Common myeloid progenitor, CD34-positive (primary cell): ENCODE measurements at regions not wholly inside any gene's neighbourhood (a gene's known extent, or its start where the extent isn't known, plus 50 kb on each side); places are given as distances from the start of the nearest gene placed in this dataset.

ENCODE experiments used
- CTCF ChIA-PET: fragments of 350-600 bp; sonication (Branson Sonifier 250); formaldehyde crosslinking; loops from one replicate; lab custom pipeline; 2021; ENCODE audit warnings: antibody characterized with exemption; lab: Charles Lee
- POLR2A ChIA-PET: fragments of 350-600 bp; sonication (Branson Sonifier 250); formaldehyde crosslinking; loops from one replicate; lab custom pipeline; 2021; ENCODE audit warnings: antibody characterized with exemption; lab: Charles Lee
- DNase-seq, 3 donors: peaks; one replicate each; pipeline versions ENCODE4 v3.0.0 to v3.0.0-alpha.2; 2013
- H3K27ac ChIP-seq, 2 experiments: 1 replicate in 1 of 2; 2 replicates in 1 of 2; pipeline ENCODE4 v1.7.0; 2013; ENCODE audit warnings: inconsistent platforms in 2 of 2, low read length in 2 of 2, mild to moderate bottlenecking in 2 of 2, low read depth in 1 of 2, moderate library complexity in 1 of 2; ENCODE audit not compliant: severe bottlenecking in 2 of 2, insufficient read depth in 1 of 2, poor library complexity in 1 of 2
- H3K27me3 ChIP-seq, 5 experiments: replicated peaks in 2 of 5; 1 replicate in 3 of 5; 2 replicates in 2 of 5; pipeline versions ENCODE4 v1.6.1 to v1.7.0; 2013; ENCODE audit warnings: low read length in 4 of 5, mild to moderate bottlenecking in 2 of 5, moderate library complexity in 2 of 5, inconsistent platforms in 1 of 5; ENCODE audit not compliant: insufficient read depth in 5 of 5, control insufficient read depth in 4 of 5
- H3K36me3 ChIP-seq, 4 experiments: 1 replicate in 2 of 4; 2 replicates in 2 of 4; pipeline versions ENCODE4 v1.6.1 to v1.7.0; 2013; ENCODE audit warnings: low read length in 3 of 4, control low read depth in 1 of 4, mild to moderate bottlenecking in 1 of 4; ENCODE audit not compliant: control insufficient read depth in 4 of 4, insufficient read depth in 4 of 4
- H3K4me1 ChIP-seq, 4 experiments: 1 replicate in 3 of 4; 2 replicates in 1 of 4; pipeline versions ENCODE4 v1.6.1 to v1.7.1; 2013; ENCODE audit warnings: low read length in 3 of 4, mild to moderate bottlenecking in 3 of 4, control low read depth in 1 of 4, inconsistent platforms in 1 of 4, moderate library complexity in 1 of 4; ENCODE audit not compliant: control insufficient read depth in 4 of 4, insufficient read depth in 4 of 4; ENCODE audit errors: control extremely low read depth in 1 of 4
- H3K4me3 ChIP-seq, 7 experiments: 1 replicate in 4 of 7; 2 replicates in 3 of 7; pipeline versions ENCODE4 v1.5.1 to v1.7.0; 2013; ENCODE audit warnings: mild to moderate bottlenecking in 7 of 7, low read length in 6 of 7, moderate library complexity in 6 of 7, inconsistent platforms in 2 of 7, low read depth in 2 of 7, control low read depth in 1 of 7; ENCODE audit not compliant: insufficient read depth in 4 of 7, control insufficient read depth in 1 of 7; ENCODE audit errors: extremely low read depth in 1 of 7
- H3K9me3 ChIP-seq, 5 experiments: 1 replicate in 4 of 5; 2 replicates in 1 of 5; pipeline versions ENCODE4 v1.6.1 to v1.7.1; 2013; ENCODE audit warnings: low read length in 4 of 5, mild to moderate bottlenecking in 2 of 5, inconsistent platforms in 1 of 5, low read depth in 1 of 5, moderate library complexity in 1 of 5; ENCODE audit not compliant: control insufficient read depth in 4 of 5, insufficient read depth in 2 of 5; ENCODE audit errors: control extremely low read depth in 1 of 5
- WGBS: methylation state at CpG from one replicate; pipeline ENCODE4 v1.1.5; 2013; ENCODE audit not compliant: insufficient coverage; 5-methylcytosine and 5-hydroxymethylcytosine counted together

DNA sequence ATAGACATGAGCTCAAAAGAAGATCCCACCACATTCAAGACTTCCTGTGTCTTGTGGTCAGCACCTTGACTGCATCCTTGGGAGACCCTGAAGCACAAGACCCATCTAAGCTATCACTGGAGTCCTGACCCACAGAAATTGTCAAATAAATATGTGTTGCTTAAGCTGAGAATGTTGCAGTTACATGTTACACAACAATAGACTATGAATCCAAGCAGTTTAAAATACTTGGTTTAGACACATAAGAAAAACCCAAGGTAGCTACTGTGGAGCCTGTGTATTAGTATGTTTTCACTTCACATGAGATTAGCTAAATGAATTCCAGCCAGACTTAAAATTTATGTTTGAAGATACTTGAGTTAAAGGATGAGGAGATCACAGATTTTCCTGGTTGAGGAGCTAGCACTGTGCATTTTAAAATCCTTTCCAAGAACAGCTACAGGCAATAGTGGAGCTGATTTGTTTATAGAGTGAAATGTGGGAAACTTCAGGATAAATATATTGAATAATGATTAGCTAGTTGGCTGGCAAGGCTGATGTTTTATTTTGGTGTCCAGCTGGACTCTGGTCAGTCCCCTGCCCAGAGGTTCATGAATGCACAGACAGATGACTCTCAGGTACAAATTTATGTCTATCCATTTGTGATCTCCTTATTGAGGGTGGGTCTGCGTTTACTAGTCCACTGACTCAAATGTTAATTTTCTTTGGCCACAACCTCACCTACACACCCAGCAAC, 1527.7 kb downstream of the NLGN4Y start:
- no peak overlapping the region for H3K27ac ChIP-seq
- CTCF ChIA-PET = no interaction called here
- DNase-seq = no peak
- no peaks in the 10 kb centered on the region for H3K9me3 ChIP-seq
- WGBS = no CpG with 5 or more reads among the region's 1 CpG
- POLR2A ChIA-PET = no interaction called here
- H3K4me3 ChIP-seq = no peak overlapping the region
- H3K36me3 ChIP-seq = no peaks in the 10 kb centered on the region
- H3K27me3 ChIP-seq = no peaks in the 10 kb centered on the region
- H3K4me1 ChIP-seq = no peaks in the 10 kb centered on the region

DNA sequence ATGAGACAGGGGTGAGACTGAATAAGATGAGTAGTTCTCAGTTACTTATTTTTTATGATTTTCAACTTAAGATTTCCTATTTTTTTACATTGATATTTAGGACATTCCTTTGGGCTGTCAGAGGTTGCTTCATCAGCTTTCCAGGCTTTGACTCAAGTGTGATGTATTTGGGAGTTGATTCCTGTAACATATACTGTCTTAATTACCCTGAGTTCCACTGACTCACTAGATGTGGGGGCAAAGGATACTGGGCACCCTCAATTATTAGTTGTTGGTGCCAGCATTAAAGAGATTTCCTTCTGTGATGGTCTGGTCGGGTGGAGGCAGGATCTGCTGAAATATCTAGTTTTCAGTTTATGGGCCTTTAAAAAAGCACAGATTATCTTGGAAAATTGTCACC, 1535.8 kb downstream of the NLGN4Y start:
- POLR2A ChIA-PET = no interaction called here
- H3K4me3 ChIP-seq = no peak overlapping the region

DNA sequence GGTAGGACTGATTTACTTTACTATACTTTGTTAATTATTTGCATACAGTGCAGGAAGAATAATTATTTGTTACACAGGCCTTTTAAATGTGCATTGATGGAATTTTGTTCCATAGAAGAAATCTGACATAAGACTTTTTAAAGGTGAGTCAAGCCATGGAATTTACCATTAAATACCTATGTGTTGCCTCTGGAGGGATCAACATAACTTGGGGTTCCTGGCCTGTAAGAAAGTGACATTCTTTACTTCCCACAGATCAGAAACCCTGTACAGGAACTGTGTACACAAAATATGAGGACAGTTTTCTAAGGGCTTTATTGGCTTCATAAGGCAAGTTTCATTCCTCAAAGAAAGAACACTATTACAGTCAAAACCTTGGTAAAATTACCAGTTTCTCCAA, 1536.4 kb downstream of the NLGN4Y start:
- Histone ChIP-seq H3K4me3 (no peak overlapping the region), H3K27ac (no peak overlapping the region), H3K4me1 (no peaks in the 10 kb centered on the region), H3K27me3 (no peaks in the 10 kb centered on the region), H3K36me3 (no peaks in the 10 kb centered on the region), H3K9me3 (no peaks in the 10 kb centered on the region)
- CTCF ChIA-PET = no interaction called here
- POLR2A ChIA-PET = no interaction called here
- DNase-seq = no peak

More for the DNA sequence above, 1535.8 kb downstream of the NLGN4Y start:
- no CpG with 5 or more reads among the region's 1 CpG for WGBS
- DNase-seq = no peak
- Histone ChIP-seq H3K4me1 (no peaks in the 10 kb centered on the region), H3K36me3 (no peaks in the 10 kb centered on the region), H3K27ac (no peak overlapping the region), H3K9me3 (no peaks in the 10 kb centered on the region), H3K27me3 (no peaks in the 10 kb centered on the region)
- CTCF ChIA-PET = no interaction called here

DNA sequence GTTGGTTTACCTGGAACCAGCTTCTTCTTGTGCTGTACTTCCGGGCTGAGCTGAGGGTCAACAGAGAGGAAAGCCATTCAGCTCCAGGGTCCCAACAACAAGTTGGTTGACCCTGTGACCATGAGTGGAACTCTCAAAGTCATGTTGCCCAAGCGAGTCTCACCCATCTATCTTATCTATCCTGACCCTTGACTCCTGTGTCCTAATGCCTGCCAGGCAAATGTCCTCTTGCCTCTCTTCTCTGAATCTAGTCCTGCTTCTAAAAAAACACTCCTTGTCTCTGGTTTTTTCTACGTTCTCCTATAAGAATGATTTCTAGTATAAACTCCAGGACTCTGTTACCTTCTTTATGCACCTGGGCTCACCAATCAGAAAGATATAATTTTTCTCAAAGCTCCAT, 1547.6 kb downstream of the NLGN4Y start:
- H3K4me3 ChIP-seq = no peak overlapping the region
- DNase-seq = no peak
- no peaks in the 10 kb centered on the region for H3K4me1 ChIP-seq
- no peaks in the 10 kb centered on the region for H3K36me3 ChIP-seq
- no peaks in the 10 kb centered on the region for H3K27me3 ChIP-seq
- no peak overlapping the region for H3K27ac ChIP-seq
- ChIA-PET CTCF (no interaction called here), POLR2A (no interaction called here)
- no CpG with 5 or more reads among the region's 3 CpGs for WGBS
- H3K9me3 ChIP-seq = no peaks in the 10 kb centered on the region

DNA sequence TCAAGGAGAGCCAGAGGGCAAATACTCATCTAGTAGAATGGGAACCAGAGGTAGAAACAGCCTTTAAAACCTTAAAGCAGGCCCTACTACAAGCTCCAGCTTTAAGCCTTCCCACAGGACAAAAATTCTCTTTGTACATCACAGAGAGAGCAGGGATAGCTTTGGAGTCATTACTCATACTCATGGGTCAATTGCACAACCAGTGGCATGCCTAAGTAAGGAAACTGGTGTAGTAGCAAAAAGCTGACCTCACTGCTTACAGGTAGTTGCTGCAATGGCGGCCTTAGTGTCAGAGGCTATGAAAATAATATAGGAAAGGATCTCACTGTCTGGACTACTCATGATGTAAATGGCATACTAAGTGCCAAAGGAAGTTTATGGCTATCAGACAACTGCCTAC, 1551.4 kb downstream of the NLGN4Y start:
- Histone ChIP-seq H3K27me3 (no peaks in the 10 kb centered on the region), H3K9me3 (no peaks in the 10 kb centered on the region), H3K36me3 (no peaks in the 10 kb centered on the region), H3K4me3 (no peak overlapping the region), H3K4me1 (no peaks in the 10 kb centered on the region), H3K27ac (no peak overlapping the region)
- ChIA-PET POLR2A (no interaction called here), CTCF (no interaction called here)
- no CpG with 5 or more reads among the region's 1 CpG for WGBS
- no peak for DNase-seq

DNA sequence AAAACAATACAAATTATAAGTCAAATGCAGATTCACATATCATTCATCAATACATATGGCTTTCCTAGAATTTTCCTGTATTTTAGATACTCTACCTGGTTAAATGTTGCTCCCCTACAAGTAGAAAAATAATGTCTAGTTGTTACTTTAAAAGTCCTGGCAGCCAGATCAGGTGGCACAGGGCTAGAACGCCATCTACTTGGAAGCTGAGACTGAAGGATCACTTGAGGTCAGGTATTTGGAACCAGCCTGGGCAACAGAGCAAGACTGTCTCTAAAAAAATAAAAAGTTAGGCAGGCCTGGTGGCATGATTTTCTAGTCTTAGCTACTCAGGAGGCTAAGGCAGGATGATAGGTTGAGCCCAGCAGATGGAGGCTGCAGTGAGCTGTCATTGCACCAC, 1573.0 kb downstream of the NLGN4Y start:
- Histone ChIP-seq H3K27me3 (no peaks in the 10 kb centered on the region), H3K4me1 (no peaks in the 10 kb centered on the region), H3K36me3 (no peaks in the 10 kb centered on the region), H3K27ac (no peak overlapping the region), H3K9me3 (no peaks in the 10 kb centered on the region), H3K4me3 (no peak overlapping the region)
- DNase-seq = no peak
- ChIA-PET POLR2A (no interaction called here), CTCF (no interaction called here)
- no CpG with 5 or more reads among the region's 1 CpG for WGBS

DNA sequence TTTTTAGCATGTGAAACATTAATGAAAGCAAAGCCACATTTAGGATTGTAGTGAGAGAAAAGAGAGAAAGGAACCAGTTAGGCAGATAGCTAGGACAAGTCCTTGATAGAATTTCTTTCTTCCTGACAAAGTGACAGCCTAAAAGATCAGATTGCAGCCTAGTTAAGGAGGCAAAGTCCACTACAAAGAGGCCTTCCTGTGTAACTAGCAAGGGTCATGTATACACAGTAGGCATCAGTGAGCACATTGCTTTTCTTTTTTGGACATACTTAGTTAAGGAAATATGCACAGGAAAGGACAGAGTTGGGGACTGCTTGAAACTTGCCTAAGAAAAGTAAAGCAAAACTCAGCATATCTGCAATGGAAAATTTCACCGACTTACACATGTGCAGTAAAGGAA, 1577.5 kb downstream of the NLGN4Y start:
- no peaks in the 10 kb centered on the region for H3K9me3 ChIP-seq
- no peaks in the 10 kb centered on the region for H3K27me3 ChIP-seq
- no CpG with 5 or more reads among the region's 1 CpG for WGBS
- ChIA-PET POLR2A (no interaction called here), CTCF (no interaction called here)
- no peaks in the 10 kb centered on the region for H3K4me1 ChIP-seq
- no peaks in the 10 kb centered on the region for H3K36me3 ChIP-seq
- no peak for DNase-seq
- no peak overlapping the region for H3K4me3 ChIP-seq
- no peak overlapping the region for H3K27ac ChIP-seq
